Adrenal gland (tissue), 5 donors: ENCODE measurements at regions not wholly inside any gene's neighbourhood (a gene's known extent, or its start where the extent isn't known, plus 50 kb on each side); places are given as distances from the start of the nearest gene placed in this dataset.

Experiments
- CTCF ChIP-seq, 6 experiments: fragments of 450-650 bp in 4 of 6; fragments of 200-600 bp in 2 of 6; sonication (generic) in 1 of 6; IDR thresholded peaks; 1 replicate in 5 of 6; 2 replicates in 1 of 6; pipeline versions ENCODE4 v1.5.1 to v1.8.0; 2016 to 2021; ENCODE audit warnings: antibody characterized with exemption in 6 of 6, mild to moderate bottlenecking in 2 of 6, moderate library complexity in 1 of 6
- POLR2A ChIP-seq, 2 donors: fragments of 450-650 bp; IDR thresholded peaks; one replicate each; pipeline ENCODE4 v1.6.1; 2017; ENCODE audit warnings: antibody characterized with exemption in 2 of 2, mild to moderate bottlenecking in 2 of 2, moderate library complexity in 1 of 2
- donor health status: DM: no; HTN: no; CAD: no.

GRCh38 chr20:41776421-41776820, 158.2 kb upstream of the CHD6 start:
- TF ChIP-seq POLR2A (IDR thresholded peaks at IDR 0.05), result no peak
- no peak for TF ChIP-seq CTCF (IDR thresholded peaks at IDR 0.05)
